PC-3 (cell line): ENCODE measurements at regions not wholly inside any gene's neighbourhood (a gene's known extent, or its start where the extent isn't known, plus 50 kb on each side); places are given as distances from the start of the nearest gene placed in this dataset.

ENCODE experiments used
- ATAC-seq: fragments of 200-7000 bp; cut with Tn5 transposase; 2 replicates; pipeline ENCODE4 v1.9.1; 2020; ENCODE audit warnings: mild to moderate bottlenecking, moderate library complexity
- BruUV-seq: library from RNA; stranded (reverse); fragments of 400-500 nt; replicated peaks from 2 replicates; lab custom pipeline; 2021; lab: Mats Ljungman, UMichigan
- CTCF ChIA-PET: fragments of 300-600 bp; sonication (Branson Sonifier 250); formaldehyde crosslinking; loops from one replicate; lab custom pipeline; 2022; ENCODE audit warnings: antibody characterized with exemption; lab: Charles Lee
- POLR2A ChIA-PET: fragments of 300-600 bp; sonication (Branson Sonifier 250); formaldehyde crosslinking; loops from one replicate; lab custom pipeline; 2022; ENCODE audit warnings: antibody characterized with exemption; ENCODE audit not compliant: unreplicated experiment; lab: Charles Lee
- DNase-seq: peaks from one replicate; pipeline ENCODE4 v3.0.0-alpha.2; 2015
- H2AFZ ChIP-seq: fragments of 300-600 bp; sonication (generic); 2 replicates; pipeline ENCODE4 v1.6.0; 2016; ENCODE audit warnings: antibody characterized with exemption, low read length
- H3F3A ChIP-seq: fragments of 300-600 bp; sonication (generic); one replicate; pipeline ENCODE4 v1.6.0; 2017; ENCODE audit warnings: antibody characterized with exemption, low read length, control low read depth, mild to moderate bottlenecking; ENCODE audit not compliant: unreplicated experiment
- H3K27ac ChIP-seq: fragments of 300-600 bp; sonication (generic); 2 replicates; pipeline ENCODE4 v1.5.1; 2016; ENCODE audit warnings: mild to moderate bottlenecking, low read length
- H3K27me3 ChIP-seq: fragments of 300-600 bp; sonication (generic); 2 replicates; pipeline ENCODE4 v1.6.1; 2016; ENCODE audit warnings: low read length, mixed read lengths
- H3K36me3 ChIP-seq: fragments of 300-600 bp; sonication (generic); 2 replicates; pipeline ENCODE4 v1.6.1; 2016; ENCODE audit warnings: low read depth, mixed run types, low read length, mixed read lengths
- H3K4me1 ChIP-seq: fragments of 300-600 bp; sonication (generic); 2 replicates; pipeline ENCODE4 v1.5.1; 2016; ENCODE audit warnings: low read length; ENCODE audit not compliant: insufficient read depth
- H3K4me2 ChIP-seq: fragments of 300-600 bp; sonication (generic); 2 replicates; pipeline ENCODE4 v1.6.0; 2016; ENCODE audit warnings: low read length
- H3K4me3 ChIP-seq: fragments of 300-600 bp; sonication (generic); 2 replicates; pipeline ENCODE4 v1.5.1; 2016; ENCODE audit warnings: mild to moderate bottlenecking, low read length, mixed read lengths
- H3K79me2 ChIP-seq: fragments of 300-600 bp; sonication (generic); 2 replicates; pipeline ENCODE4 v1.6.1; 2017; ENCODE audit warnings: low read length, mixed read lengths
- H3K9ac ChIP-seq: fragments of 300-600 bp; sonication (generic); 2 replicates; pipeline ENCODE4 v1.6.0; 2016; ENCODE audit warnings: mild to moderate bottlenecking, low read length
- H3K9me2 ChIP-seq: fragments of 300-600 bp; sonication (generic); replicated peaks from 2 replicates; pipeline ENCODE4 v1.6.1; 2016; ENCODE audit warnings: mixed run types, low read length, mixed read lengths
- H3K9me3 ChIP-seq: fragments of 300-600 bp; sonication (generic); 2 replicates; pipeline ENCODE4 v1.6.1; 2016; ENCODE audit warnings: low read length, mixed read lengths
- H4K20me1 ChIP-seq: fragments of 300-600 bp; sonication (generic); 2 replicates; pipeline ENCODE4 v1.6.1; 2016; ENCODE audit warnings: low read length, mixed read lengths
- EZH2 ChIP-seq: fragments of 300-600 bp; sonication (generic); IDR thresholded peaks from one replicate; pipeline ENCODE4 v1.6.1; 2017; ENCODE audit warnings: antibody characterized with exemption, mild to moderate bottlenecking, low read length; ENCODE audit not compliant: unreplicated experiment
- EZH2phosphoT487 ChIP-seq: fragments of 300-600 bp; sonication (generic); IDR thresholded peaks from 2 replicates; pipeline ENCODE4 v1.6.1; 2018; ENCODE audit warnings: mild to moderate bottlenecking, antibody characterized with exemption, low read length, borderline replicate concordance
- intact Hi-C: fragments of 100-400 bp; cut with micrococcal nuclease; formaldehyde crosslinking; loops from 2 replicates; pipeline ENCODE4 v1.9.0; 2023
- TF ChIP-seq, protein P1 (sequence below): fragments of 300-600 bp; sonication (generic); conservative IDR thresholded peaks from 2 replicates; pipeline ENCODE4 v1.5.1; 2017; ENCODE audit warnings: antibody characterized with exemption, low read depth, mild to moderate bottlenecking, low read length

DNA sequence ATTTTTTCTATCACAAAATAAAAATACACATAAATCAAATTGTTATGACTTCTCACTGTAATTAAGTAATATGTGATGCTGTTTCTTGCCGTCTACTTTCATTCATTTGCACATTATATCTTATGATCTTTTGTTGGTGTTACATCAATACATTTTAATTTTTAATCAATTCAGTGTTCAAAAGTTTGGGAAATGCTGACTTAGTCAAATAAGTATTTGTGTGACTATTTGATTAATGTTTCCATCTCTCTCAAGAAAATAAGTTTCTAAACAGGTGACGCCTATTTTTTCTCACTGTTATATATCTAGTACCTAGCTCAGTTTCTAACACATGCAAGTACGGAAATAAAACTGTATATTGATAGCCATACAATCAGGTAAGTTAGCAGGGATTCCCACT, 329.5 kb upstream of the KIRREL3 start:
- CTCF ChIA-PET: no interaction called here
- Histone ChIP-seq H3K36me3 (no peaks in the 10 kb centered on the region), H3K27me3 (no peaks in the 10 kb centered on the region), H4K20me1 (no peaks in the 10 kb centered on the region), H3K9me3 (peaks cover 5% of the 10 kb centered on the region), H3K27ac (no peak overlapping the region), H3F3A (no peaks in the 10 kb centered on the region), H3K9me2 (no peaks in the 10 kb centered on the region), H3K4me2 (no peak overlapping the region), H3K79me2 (no peaks in the 10 kb centered on the region), H3K4me1 (no peaks in the 10 kb centered on the region), H2AFZ (no peak overlapping the region), H3K9ac (no peak overlapping the region), H3K4me3 (no peak overlapping the region)
- ATAC-seq (no peak), DNase-seq (no peak)
- intact Hi-C loops: no loop called here
- POLR2A ChIA-PET: no interaction called here
- TF ChIP-seq EZH2phosphoT487 (no peak), EZH2 (no peak)
- TF ChIP-seq, protein P1, sequence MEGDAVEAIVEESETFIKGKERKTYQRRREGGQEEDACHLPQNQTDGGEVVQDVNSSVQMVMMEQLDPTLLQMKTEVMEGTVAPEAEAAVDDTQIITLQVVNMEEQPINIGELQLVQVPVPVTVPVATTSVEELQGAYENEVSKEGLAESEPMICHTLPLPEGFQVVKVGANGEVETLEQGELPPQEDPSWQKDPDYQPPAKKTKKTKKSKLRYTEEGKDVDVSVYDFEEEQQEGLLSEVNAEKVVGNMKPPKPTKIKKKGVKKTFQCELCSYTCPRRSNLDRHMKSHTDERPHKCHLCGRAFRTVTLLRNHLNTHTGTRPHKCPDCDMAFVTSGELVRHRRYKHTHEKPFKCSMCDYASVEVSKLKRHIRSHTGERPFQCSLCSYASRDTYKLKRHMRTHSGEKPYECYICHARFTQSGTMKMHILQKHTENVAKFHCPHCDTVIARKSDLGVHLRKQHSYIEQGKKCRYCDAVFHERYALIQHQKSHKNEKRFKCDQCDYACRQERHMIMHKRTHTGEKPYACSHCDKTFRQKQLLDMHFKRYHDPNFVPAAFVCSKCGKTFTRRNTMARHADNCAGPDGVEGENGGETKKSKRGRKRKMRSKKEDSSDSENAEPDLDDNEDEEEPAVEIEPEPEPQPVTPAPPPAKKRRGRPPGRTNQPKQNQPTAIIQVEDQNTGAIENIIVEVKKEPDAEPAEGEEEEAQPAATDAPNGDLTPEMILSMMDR: no peak
- BruUV-seq: no TSS peak

DNA sequence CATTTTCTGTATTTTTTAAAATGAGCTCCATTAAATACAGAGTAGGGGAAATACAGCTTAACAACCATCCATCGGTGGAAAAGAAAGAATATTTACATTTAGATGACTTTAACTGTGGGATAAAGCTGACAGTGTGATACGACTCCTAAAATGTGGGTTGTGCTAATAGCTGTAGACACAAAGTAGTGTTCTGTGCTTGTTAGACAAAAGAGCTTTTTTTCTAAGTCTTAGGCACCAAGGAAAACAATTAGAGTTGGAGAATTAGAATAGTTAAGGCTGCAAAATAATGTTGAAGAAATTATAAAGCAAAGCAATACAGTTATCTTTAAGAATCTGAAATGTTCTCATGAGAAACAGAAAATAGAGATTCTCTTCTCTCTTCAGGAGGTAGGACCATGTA, 307.7 kb upstream of the KIRREL3 start:
- Histone ChIP-seq H3K9me3 (0 out of 2 replicates have a peak, but pooled peaks cover 4% of the 10 kb centered on the region), H3K27me3 (peaks cover 2% of the 10 kb centered on the region; the same call in 1 of the 2 replicates), H3K4me3 (no peak overlapping the region), H3K9me2 (no peaks in the 10 kb centered on the region), H3K9ac (no peak overlapping the region), H4K20me1 (no peaks in the 10 kb centered on the region), H3K36me3 (no peaks in the 10 kb centered on the region), H3F3A (no peaks in the 10 kb centered on the region), H3K4me2 (no peak overlapping the region), H2AFZ (no peak overlapping the region), H3K79me2 (no peaks in the 10 kb centered on the region), H3K4me1 (no peaks in the 10 kb centered on the region), H3K27ac (no peak overlapping the region)
- no peak for ATAC-seq
- no peak for DNase-seq
- no peak for TF ChIP-seq EZH2phosphoT487
- TF ChIP-seq, protein P1: no peak
- TF ChIP-seq EZH2: no peak
- intact Hi-C loops: no loop called here
- CTCF ChIA-PET: no interaction called here
- no TSS peak for BruUV-seq
- POLR2A ChIA-PET: no interaction called here

GRCh38 chr11:127307700-127308099, 307.1 kb upstream of the KIRREL3 start:
- H3K27me3 ChIP-seq: peaks cover 4% of the 10 kb centered on the region; the same call in 1 of the 2 replicates
- no peak overlapping the region for H3K4me2 ChIP-seq
- H3K36me3 ChIP-seq: no peaks in the 10 kb centered on the region
- no peak overlapping the region for H3K4me3 ChIP-seq
- 0 out of 2 replicates have a peak, but pooled peaks cover 4% of the 10 kb centered on the region for H3K9me3 ChIP-seq
- no peak for DNase-seq
- no TSS peak for BruUV-seq
- no peaks in the 10 kb centered on the region for H3K9me2 ChIP-seq
- intact Hi-C loops: no loop called here
- ChIA-PET CTCF (no interaction called here), POLR2A (no interaction called here)
- no peaks in the 10 kb centered on the region for H3K79me2 ChIP-seq
- H4K20me1 ChIP-seq: no peaks in the 10 kb centered on the region
- no peak overlapping the region for H3K9ac ChIP-seq
- no peaks in the 10 kb centered on the region for H3K4me1 ChIP-seq
- TF ChIP-seq, protein P1: no peak
- TF ChIP-seq EZH2phosphoT487: no peak
- TF ChIP-seq EZH2: no peak
- H3K27ac ChIP-seq: no peak overlapping the region
- ATAC-seq: no peak
- H3F3A ChIP-seq: no peaks in the 10 kb centered on the region
- no peak overlapping the region for H2AFZ ChIP-seq
